HT1080 (cell line): ENCODE measurements at regions not wholly inside any gene's neighbourhood (a gene's known extent, or its start where the extent isn't known, plus 50 kb on each side); places are given as distances from the start of the nearest gene placed in this dataset.
"Not testable (repeated sequence)": the region's sequence is repeated elsewhere in the genome, so short reads cannot be mapped to it uniquely, and the experiment has no call there.

Source experiments
- DNase-seq: peaks from one replicate; pipeline ENCODE4 v3.0.0-alpha.2; 2015; ENCODE audit warnings: low read depth

- DNase-seq, result no peak
Measured at GRCh38 chrX:65971151-65971550, 68.7 kb downstream of the VSIG4 start.

GRCh38 chrX:65967159-65967558 is 72.7 kb downstream of the VSIG4 start:
- not testable (repeated sequence) for DNase-seq

GRCh38 chrX:65961714-65962113 is 78.2 kb downstream of the VSIG4 start:
- DNase-seq, result no peak

- DNase-seq, result no peak
Measured at GRCh38 chrX:65948103-65948502, 91.8 kb downstream of the VSIG4 start.

GRCh38 chrX:65941775-65942174 is 98.1 kb downstream of the VSIG4 start:
- no peak for DNase-seq

GRCh38 chrX:65933085-65933589 is 106.7 kb downstream of the VSIG4 start:
- DNase-seq, result no peak

- DNase-seq, result peak; percentile 75
Measured at GRCh38 chrX:65932173-65933084, 107.5 kb downstream of the VSIG4 start.

- peak; percentile 24 for DNase-seq
Measured at GRCh38 chrX:65928522-65928921, 111.4 kb downstream of the VSIG4 start.

- peak; percentile 52 for DNase-seq
Measured at GRCh38 chrX:65927386-65927785, 112.5 kb downstream of the VSIG4 start.

GRCh38 chrX:65926095-65927019 is 113.5 kb downstream of the VSIG4 start:
- DNase-seq, result no peak

GRCh38 chrX:65925592-65925991 is 114.3 kb downstream of the VSIG4 start:
- DNase-seq, result no peak

GRCh38 chrX:65925005-65925404 is 114.9 kb downstream of the VSIG4 start:
- no peak for DNase-seq

- DNase-seq, result no peak
Measured at GRCh38 chrX:65921363-65921762, 118.5 kb downstream of the VSIG4 start.

GRCh38 chrX:65920620-65921019 is 119.3 kb downstream of the VSIG4 start:
- DNase-seq, result peak; percentile 34

- DNase-seq, result no peak
Measured at GRCh38 chrX:65910899-65911298, 129.0 kb downstream of the VSIG4 start.

- no peak for DNase-seq
Measured at GRCh38 chrX:65903750-65904149, 136.1 kb downstream of the VSIG4 start.

GRCh38 chrX:65902011-65902410 is 137.9 kb downstream of the VSIG4 start:
- DNase-seq, result no peak

- no peak for DNase-seq
Measured at GRCh38 chrX:65900850-65901844, 138.7 kb downstream of the VSIG4 start.

- peak; percentile 22 for DNase-seq
Measured at GRCh38 chrX:65894133-65894532, 145.7 kb downstream of the VSIG4 start.

GRCh38 chrX:65891817-65892216 is 148.1 kb downstream of the VSIG4 start:
- DNase-seq, result not testable (repeated sequence)

GRCh38 chrX:65888150-65888549 is 151.7 kb downstream of the VSIG4 start:
- not testable (repeated sequence) for DNase-seq
